Tibial nerve (tissue), 4 donors: ENCODE measurements at regions not wholly inside any gene's neighbourhood (a gene's known extent, or its start where the extent isn't known, plus 50 kb on each side); places are given as distances from the start of the nearest gene placed in this dataset.

Source experiments
- CTCF ChIP-seq, 5 experiments: fragments of 200-600 bp in 3 of 5; fragments of 450-650 bp in 2 of 5; sonication (generic) in 3 of 5; IDR thresholded peaks; one replicate each; pipeline ENCODE4 v1.5.1; 2016 to 2019; ENCODE audit warnings: antibody characterized with exemption in 5 of 5, mild to moderate bottlenecking in 3 of 5, moderate library complexity in 2 of 5
- EP300 ChIP-seq, 2 donors: sonication (generic); formaldehyde crosslinking; IDR thresholded peaks; one replicate each; pipeline ENCODE4 v1.6.1; 2017; ENCODE audit warnings: antibody characterized with exemption in 2 of 2, mild to moderate bottlenecking in 1 of 2
- POLR2A ChIP-seq, 2 donors: fragments of 450-650 bp; IDR thresholded peaks; one replicate each; pipeline ENCODE4 v1.6.1; 2017; ENCODE audit warnings: antibody characterized with exemption in 2 of 2, mild to moderate bottlenecking in 2 of 2, moderate library complexity in 2 of 2

GRCh38 chr3:110738531-110738930 lies 333.1 kb upstream of the NECTIN3 start:
- no peak for TF ChIP-seq CTCF (IDR thresholded peaks at IDR 0.05)
- TF ChIP-seq POLR2A (IDR thresholded peaks at IDR 0.05), result no peak
- TF ChIP-seq EP300 (IDR thresholded peaks at IDR 0.05), result no peak
